ENCODE measurements at regions not wholly inside any gene's neighbourhood (a gene's known extent, or its start where the extent isn't known, plus 50 kb on each side); places are given as distances from the start of the nearest gene placed in this dataset.
A peak's percentile ranks its signal among the peaks of the same experiment; 100 is the strongest.

GRCh38 chr17:15161395-15161794 is 103.7 kb downstream of the PMP22 start:
- H3K27ac ChIP-seq, result no peak overlapping the region
- WGBS, 2 donors, result 77 to 95% methylated on average over 5 to 7 of the region's 7 CpGs
- H3K4me3 ChIP-seq (replicated peaks in 1 of 3), result no peak overlapping the region
- DNase-seq, result no peak
- H3K4me1 ChIP-seq, result peaks cover 12 to 18% of the 10 kb centered on the region in 2 donors
- H3K9me3 ChIP-seq, result no peaks in the 10 kb centered on the region
- TF ChIP-seq CTCF (IDR thresholded peaks at IDR 0.05) (no peak), POLR2A (IDR thresholded peaks at IDR 0.05) (no peak)
- no peaks in the 10 kb centered on the region for H3K27me3 ChIP-seq
- H3K36me3 ChIP-seq, result no peaks in the 10 kb centered on the region
- intact Hi-C loops (cut with DNase I), result no loop called here

GRCh38 chr17:15157051-15157450 is 108.1 kb downstream of the PMP22 start:
- 24 to 29% methylated on average over 5 of the region's 5 CpGs for WGBS, 2 donors
- no peak for DNase-seq
- no peak for TF ChIP-seq CTCF (IDR thresholded peaks at IDR 0.05)
- TF ChIP-seq POLR2A (IDR thresholded peaks at IDR 0.05), result no peak

GRCh38 chr17:15154618-15155017 is 110.5 kb downstream of the PMP22 start:
- Histone ChIP-seq H3K4me1 (peaks cover 12 to 21% of the 10 kb centered on the region in 2 donors), H3K27ac (no peak overlapping the region), H3K9me3 (no peaks in the 10 kb centered on the region), H3K36me3 (no peaks in the 10 kb centered on the region), H3K27me3 (no peaks in the 10 kb centered on the region), H3K4me3 (replicated peaks in 1 of 3) (no peak overlapping the region)
- no peak for DNase-seq
- intact Hi-C loops (cut with DNase I), result no loop called here
- WGBS, 2 donors, result 78 to 88% methylated on average over 2 of the region's 2 CpGs
- TF ChIP-seq CTCF (IDR thresholded peaks at IDR 0.05) (no peak), POLR2A (IDR thresholded peaks at IDR 0.05) (no peak)

More at GRCh38 chr17:15157051-15157450, 108.1 kb downstream of the PMP22 start:
- H3K27ac ChIP-seq, result peak overlapping the region in 1 of 3 donors; percentile 59
- no peaks in the 10 kb centered on the region for H3K36me3 ChIP-seq
- H3K9me3 ChIP-seq, result no peaks in the 10 kb centered on the region
- no peak overlapping the region for H3K4me3 ChIP-seq (replicated peaks in 1 of 3)
- no peaks in the 10 kb centered on the region for H3K27me3 ChIP-seq
- intact Hi-C loops (cut with DNase I), result no loop called here
- H3K4me1 ChIP-seq, result peaks cover 12 to 21% of the 10 kb centered on the region in 2 donors

- Histone ChIP-seq H3K9me3 (no peaks in the 10 kb centered on the region), H3K4me3 (replicated peaks in 1 of 3) (no peak overlapping the region), H3K27ac (no peak overlapping the region), H3K4me1 (no peaks in the 10 kb centered on the region), H3K36me3 (no peaks in the 10 kb centered on the region), H3K27me3 (no peaks in the 10 kb centered on the region)
- WGBS, 2 donors, result 61 to 67% methylated on average over 5 of the region's 5 CpGs
- no peak for TF ChIP-seq CTCF (IDR thresholded peaks at IDR 0.05)
- no peak for TF ChIP-seq POLR2A (IDR thresholded peaks at IDR 0.05)
- DNase-seq, result peak in 1 of 2 donors; percentile 8
- intact Hi-C loops (cut with DNase I), result no loop called here
Measured at GRCh38 chr17:15145621-15146020, 119.5 kb downstream of the PMP22 start.

GRCh38 chr17:15143524-15143923 is 121.6 kb downstream of the PMP22 start:
- TF ChIP-seq CTCF (IDR thresholded peaks at IDR 0.05) (no peak), POLR2A (IDR thresholded peaks at IDR 0.05) (no peak)
- H3K36me3 ChIP-seq, result no peaks in the 10 kb centered on the region
- DNase-seq, result no peak
- no peaks in the 10 kb centered on the region for H3K4me1 ChIP-seq
- H3K27me3 ChIP-seq, result no peaks in the 10 kb centered on the region
- no peaks in the 10 kb centered on the region for H3K9me3 ChIP-seq
- WGBS, 2 donors, result 70 to 72% methylated on average over 6 of the region's 6 CpGs
- intact Hi-C loops (cut with DNase I), result no loop called here
- H3K27ac ChIP-seq, result no peak overlapping the region
- H3K4me3 ChIP-seq (replicated peaks in 1 of 3), result no peak overlapping the region
